NCI-H2081 (cell line): ENCODE measurements at regions not wholly inside any gene's neighbourhood (a gene's known extent, or its start where the extent isn't known, plus 50 kb on each side); places are given as distances from the start of the nearest gene placed in this dataset.
"Not testable (repeated sequence)": the region's sequence is repeated elsewhere in the genome, so short reads cannot be mapped to it uniquely, and the experiment has no call there.

ENCODE experiments used
- DNase-seq, 2 experiments: peaks; one replicate each; lab custom pipeline; 2025; lab: John Stamatoyannopoulos, UW

GRCh38 chr4:175280153-175280552, 362.0 kb downstream of the ADAM29 start:
- no peak for DNase-seq

- no peak for DNase-seq
These were observed 363.7 kb downstream of the ADAM29 start for GRCh38 chr4:175281894-175282293.

GRCh38 chr4:175282407-175282806, 364.2 kb downstream of the ADAM29 start:
- no peak for DNase-seq

GRCh38 chr4:175290401-175290800, 372.2 kb downstream of the ADAM29 start:
- DNase-seq: no peak

GRCh38 chr4:175297965-175298565, 379.9 kb downstream of the ADAM29 start:
- no peak for DNase-seq

- no peak for DNase-seq
These were observed 388.3 kb downstream of the ADAM29 start for GRCh38 chr4:175306436-175306835.

- DNase-seq: no peak
These were observed 389.2 kb downstream of the ADAM29 start for GRCh38 chr4:175307326-175307725.

GRCh38 chr4:175308236-175308635, 390.1 kb downstream of the ADAM29 start:
- DNase-seq: no peak

- no peak for DNase-seq
These were observed 390.9 kb downstream of the ADAM29 start for GRCh38 chr4:175309041-175309440.

- no peak for DNase-seq
These were observed 407.1 kb downstream of the ADAM29 start for GRCh38 chr4:175325230-175325629.

GRCh38 chr4:175326796-175327195, 408.6 kb downstream of the ADAM29 start:
- no peak for DNase-seq

- no peak for DNase-seq
These were observed 412.1 kb downstream of the ADAM29 start for GRCh38 chr4:175330236-175330635.

- DNase-seq: no peak
These were observed 412.5 kb downstream of the ADAM29 start for GRCh38 chr4:175330652-175331051.

- no peak for DNase-seq
These were observed 417.2 kb downstream of the ADAM29 start for GRCh38 chr4:175335331-175335730.

- DNase-seq: not testable (repeated sequence)
These were observed 418.4 kb downstream of the ADAM29 start for GRCh38 chr4:175336570-175336969.

- no peak for DNase-seq
These were observed 421.0 kb downstream of the ADAM29 start for GRCh38 chr4:175339100-175339707.

- DNase-seq: no peak
These were observed 423.1 kb downstream of the ADAM29 start for GRCh38 chr4:175341203-175341755.

- no peak for DNase-seq
These were observed 428.2 kb downstream of the ADAM29 start for GRCh38 chr4:175346376-175346775.

- no peak for DNase-seq
These were observed 432.1 kb downstream of the ADAM29 start for GRCh38 chr4:175350246-175350645.

GRCh38 chr4:175351473-175351872, 433.3 kb downstream of the ADAM29 start:
- no peak for DNase-seq

- no peak for DNase-seq
These were observed 443.0 kb downstream of the GPM6A start for GRCh38 chr4:175369087-175369486.

- no peak for DNase-seq
These were observed 441.0 kb downstream of the GPM6A start for GRCh38 chr4:175371091-175371490.

- no peak for DNase-seq
These were observed 439.0 kb downstream of the GPM6A start for GRCh38 chr4:175373031-175373430.

GRCh38 chr4:175374459-175374858, 437.6 kb downstream of the GPM6A start:
- DNase-seq: no peak
